HL-60 (cell line): ENCODE measurements at regions not wholly inside any gene's neighbourhood (a gene's known extent, or its start where the extent isn't known, plus 50 kb on each side); places are given as distances from the start of the nearest gene placed in this dataset.

ENCODE experiments used
- DNase-seq, 2 experiments: peaks; one replicate each; pipeline ENCODE4 v3.0.0-alpha.2; 2010 to 2020; ENCODE audit warnings: low read depth in 1 of 2, low spot score in 1 of 2
- H3K27ac ChIP-seq: fragments of 250-450 bp; sonication (Bioruptor Pico); replicated peaks from 2 replicates; pipeline ENCODE4 v1.5.1; 2020; ENCODE audit warnings: mild to moderate bottlenecking, moderate library complexity
- H3K27me3 ChIP-seq: fragments of 250-450 bp; sonication (Bioruptor Pico); 2 replicates; pipeline ENCODE4 v1.5.1; 2021; ENCODE audit warnings: mild to moderate bottlenecking, moderate library complexity; ENCODE audit not compliant: insufficient read depth, poor library complexity, severe bottlenecking
- H3K4me3 ChIP-seq: replicated peaks from 2 replicates; pipeline ENCODE4 v1.5.1; 2011; ENCODE audit warnings: mild to moderate bottlenecking, control low read depth, low read length; ENCODE audit not compliant: insufficient read depth
- CTCF ChIP-seq: IDR thresholded peaks from one replicate; pipeline ENCODE4 v1.5.1; 2011; ENCODE audit warnings: low read length, control low read depth, inconsistent platforms; ENCODE audit not compliant: insufficient read depth
- GABPA ChIP-seq: IDR thresholded peaks from 2 replicates; pipeline ENCODE4 v1.6.1; 2012; ENCODE audit warnings: low read depth
- POLR2AphosphoS5 ChIP-seq: IDR thresholded peaks from 2 replicates; pipeline ENCODE4 v1.6.1; 2012; ENCODE audit warnings: low read depth
- REST ChIP-seq: IDR thresholded peaks from 2 replicates; pipeline ENCODE4 v1.6.1; 2012; ENCODE audit warnings: low read depth; ENCODE audit not compliant: insufficient replicate concordance
- SPI1 ChIP-seq: IDR thresholded peaks from 2 replicates; pipeline ENCODE4 v1.6.1; 2012; ENCODE audit warnings: low read depth, mild to moderate bottlenecking, borderline replicate concordance

GRCh38 chr10:129402459-129402858 lies 64.6 kb upstream of the MGMT start:
- H3K4me3 ChIP-seq = no peak overlapping the region
- DNase-seq = no peak
- no peaks in the 10 kb centered on the region for H3K27me3 ChIP-seq
- H3K27ac ChIP-seq = no peak overlapping the region
- TF ChIP-seq GABPA = no peak
- TF ChIP-seq CTCF = no peak
- TF ChIP-seq POLR2AphosphoS5 = no peak
- no peak for TF ChIP-seq REST
- no peak for TF ChIP-seq SPI1

- Histone ChIP-seq H3K27me3 (no peaks in the 10 kb centered on the region), H3K27ac (no peak overlapping the region), H3K4me3 (no peak overlapping the region)
- DNase-seq = no peak
- TF ChIP-seq CTCF (no peak), REST (no peak), SPI1 (no peak), POLR2AphosphoS5 (no peak), GABPA (no peak)
Measured at GRCh38 chr10:129404091-129404490, 63.0 kb upstream of the MGMT start.

GRCh38 chr10:129405389-129405788 lies 61.7 kb upstream of the MGMT start:
- no peak overlapping the region for H3K27ac ChIP-seq
- no peak for DNase-seq
- no peaks in the 10 kb centered on the region for H3K27me3 ChIP-seq
- H3K4me3 ChIP-seq = no peak overlapping the region
- no peak for TF ChIP-seq CTCF
- TF ChIP-seq GABPA = no peak
- TF ChIP-seq SPI1 = no peak

- no peak overlapping the region for H3K4me3 ChIP-seq
- DNase-seq = no peak
- no peak overlapping the region for H3K27ac ChIP-seq
- no peaks in the 10 kb centered on the region for H3K27me3 ChIP-seq
- no peak for TF ChIP-seq REST
Measured at GRCh38 chr10:129410688-129411392, 56.2 kb upstream of the MGMT start.
